ENCODE measurements at regions not wholly inside any gene's neighbourhood (a gene's known extent, or its start where the extent isn't known, plus 50 kb on each side); places are given as distances from the start of the nearest gene placed in this dataset.

DNA sequence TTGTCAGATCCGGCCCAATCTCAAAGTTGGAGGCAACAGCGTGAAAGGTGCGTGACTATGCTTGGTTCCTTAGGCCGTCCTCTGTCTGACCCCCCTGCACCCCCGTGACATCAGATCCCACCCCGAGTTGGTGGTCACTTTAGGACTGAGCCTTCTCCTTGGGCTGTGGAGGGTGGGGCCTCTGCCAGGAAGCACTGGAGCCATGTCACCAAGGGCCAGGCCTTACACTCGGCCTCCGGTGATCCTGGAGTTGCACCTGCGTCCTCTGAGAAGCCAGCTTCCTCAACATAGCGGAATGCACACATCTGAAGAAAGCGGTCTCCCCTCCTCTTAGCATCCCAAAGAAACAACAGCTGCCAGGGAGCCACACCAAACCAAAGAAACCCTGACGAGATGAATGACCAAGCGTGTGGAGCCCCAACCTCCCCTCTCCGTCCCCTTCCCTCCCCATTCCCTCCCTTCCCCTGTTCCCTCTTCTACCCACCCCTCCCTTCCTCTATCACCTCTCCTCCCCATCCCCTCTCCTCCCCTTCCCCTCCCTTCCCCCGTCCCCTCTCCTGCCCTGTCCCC, 182.6 kb downstream of the TTLL2 start:
- DNase-seq (ENCODE audit: extremely low read depth, low read depth, low spot score), result no peak

DNA sequence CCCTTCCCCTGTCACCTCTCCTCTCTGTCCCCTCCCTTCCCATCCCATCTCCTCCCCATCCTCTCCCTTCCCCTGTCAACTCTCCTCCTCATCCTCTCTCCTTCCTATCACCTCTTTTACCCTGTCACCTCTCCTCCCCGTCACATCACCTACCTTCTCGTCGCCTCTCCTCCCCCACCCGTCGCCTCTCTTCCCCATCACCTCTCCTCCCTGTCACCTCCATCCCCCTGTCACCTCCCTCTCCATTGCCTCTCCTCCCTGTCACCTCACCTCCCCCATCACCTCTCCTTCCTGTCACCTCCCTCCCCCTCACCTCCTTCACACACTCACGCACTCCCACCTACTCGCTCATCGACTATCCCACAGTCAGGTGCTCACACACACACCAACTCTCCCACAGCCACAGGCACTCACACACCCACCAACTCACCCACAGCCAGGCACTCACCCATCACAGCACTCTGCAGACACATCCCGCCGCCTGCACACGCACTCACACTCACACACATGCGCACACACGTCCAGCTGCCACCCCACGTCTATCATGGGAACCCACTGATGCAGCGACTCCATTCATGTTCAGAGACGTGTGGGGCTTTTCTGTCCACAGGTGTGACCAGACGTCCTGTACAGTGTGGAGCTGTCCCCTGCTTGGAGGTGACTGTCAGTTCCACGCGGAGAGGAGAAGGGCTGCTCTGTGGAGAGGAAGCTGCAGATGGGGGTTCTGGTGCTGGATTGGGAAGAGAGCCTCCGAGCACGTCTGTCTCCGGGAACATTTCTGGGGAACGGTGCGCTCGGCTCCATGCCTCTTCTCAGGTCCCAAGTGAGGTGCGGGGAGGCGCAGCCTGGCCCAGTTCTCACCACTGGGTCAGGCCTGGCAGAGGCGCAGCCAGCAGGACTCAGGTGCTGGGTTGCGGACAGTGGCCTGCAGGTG, 184.3 kb downstream of the TTLL2 start:
- no peak for DNase-seq (ENCODE audit: extremely low read depth, low read depth, low spot score)

DNA sequence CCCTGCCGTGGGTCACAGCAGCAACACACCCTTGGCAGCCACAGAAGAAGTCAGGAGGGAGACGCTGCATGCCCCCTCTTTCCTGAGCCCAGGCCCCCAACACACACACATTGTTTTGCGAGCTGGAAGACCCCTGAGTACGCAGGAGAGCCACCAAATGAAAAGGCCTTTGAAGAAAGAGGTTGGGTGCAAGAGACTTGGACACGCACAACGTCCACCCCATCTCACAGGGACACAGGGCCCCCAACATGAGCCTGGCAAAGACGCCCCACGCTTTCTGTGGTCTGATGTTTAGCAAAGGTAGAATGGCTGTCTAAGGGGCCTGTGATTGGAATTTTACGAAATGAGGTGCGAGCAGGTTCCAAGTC, 185.0 kb downstream of the TTLL2 start:
- DNase-seq (ENCODE audit: extremely low read depth, low read depth, low spot score), result no peak

DNA sequence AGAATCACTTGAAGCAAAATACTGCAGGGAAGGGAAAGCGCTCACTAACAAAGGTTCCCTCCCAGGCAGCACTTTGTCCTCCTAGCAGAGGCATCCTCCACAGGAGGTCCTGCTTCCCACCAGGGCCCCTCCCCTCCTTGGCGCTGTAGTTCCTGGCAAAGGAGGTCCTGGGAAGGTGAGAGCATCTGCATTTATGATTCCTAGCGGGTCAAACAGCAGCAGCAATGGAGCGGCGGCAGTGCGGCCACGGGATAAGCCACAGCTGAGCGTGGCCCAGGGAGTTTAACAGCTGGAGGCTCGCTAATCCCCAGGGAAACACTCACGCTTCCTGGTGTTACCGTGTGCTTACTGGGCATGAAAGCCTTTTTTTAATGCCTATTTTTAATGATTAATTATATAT, 185.8 kb downstream of the TTLL2 start:
- no peak for DNase-seq (ENCODE audit: extremely low read depth, low read depth, low spot score)

DNA sequence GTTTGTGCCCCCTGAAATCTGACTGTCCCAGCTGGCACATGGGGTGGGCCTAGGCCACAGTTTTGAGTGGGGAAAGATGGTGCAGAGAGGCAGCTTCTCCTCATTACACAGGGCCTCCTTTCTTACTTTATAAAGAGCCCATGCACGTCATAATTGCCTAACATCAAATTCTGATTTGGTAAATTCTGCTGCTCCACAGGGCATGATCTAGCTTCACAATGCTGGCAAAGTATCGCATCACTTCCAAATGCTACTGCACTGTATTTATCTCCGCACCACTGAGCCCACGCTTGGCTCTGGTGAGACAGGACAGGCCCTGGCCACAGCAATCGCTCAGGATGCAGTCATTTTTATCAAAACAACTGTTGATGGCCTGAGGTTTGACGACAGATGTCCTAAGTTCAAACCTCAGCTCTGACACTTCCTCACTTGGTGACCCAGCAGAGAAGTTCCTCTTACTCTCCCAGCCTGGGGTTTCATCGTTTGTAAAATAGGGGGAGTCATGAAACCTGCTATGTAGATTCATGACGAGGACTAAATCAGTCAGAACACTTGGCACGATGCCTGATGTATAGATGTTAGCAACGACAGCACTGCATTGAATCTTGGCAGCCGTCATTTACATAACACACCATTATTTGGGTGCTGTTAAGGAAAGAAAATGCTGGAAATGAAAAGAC, 187.9 kb downstream of the TTLL2 start:
- DNase-seq (ENCODE audit: extremely low read depth, low read depth, low spot score), result no peak

DNA sequence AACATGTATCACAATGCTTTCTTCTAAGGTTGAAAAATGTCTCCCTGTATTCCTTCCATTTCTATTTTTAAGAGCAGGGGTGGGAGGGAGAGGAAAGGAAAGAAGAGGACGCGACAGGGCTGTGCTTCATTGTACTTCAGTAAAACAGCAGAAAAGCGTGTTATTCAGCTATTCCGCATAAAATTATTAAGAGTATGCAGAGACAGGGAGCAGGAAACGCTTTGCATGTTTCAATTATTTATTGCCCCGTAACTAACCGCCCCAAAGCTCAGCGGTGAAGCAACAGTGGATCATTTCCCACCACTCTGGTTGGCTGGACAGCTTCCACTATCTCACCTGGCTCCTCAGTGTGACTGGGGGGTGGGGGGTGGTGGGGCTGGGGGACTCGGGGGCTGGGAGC, 188.9 kb downstream of the TTLL2 start:
- DNase-seq (ENCODE audit: extremely low read depth, low read depth, low spot score), result no peak

DNA sequence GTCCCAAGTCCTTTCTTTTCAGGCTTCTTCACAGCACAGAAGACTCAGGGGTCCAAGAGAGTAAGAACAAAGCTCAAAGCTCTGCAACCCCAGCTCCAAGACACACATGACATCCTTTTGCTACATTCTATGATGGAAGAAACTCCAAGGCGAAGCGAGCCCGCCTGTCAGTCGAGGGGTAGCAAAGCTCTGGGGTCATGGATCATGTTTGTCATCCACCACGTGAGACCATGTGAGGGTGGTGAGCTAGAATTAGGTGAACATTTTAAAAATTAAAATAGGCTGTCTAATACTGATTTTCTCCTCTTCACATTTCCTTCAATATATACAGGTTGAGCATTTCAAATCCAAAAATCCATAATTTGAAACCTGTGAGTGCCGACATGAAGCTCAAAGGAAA, 189.6 kb downstream of the TTLL2 start:
- DNase-seq (ENCODE audit: extremely low read depth, low read depth, low spot score), result no peak

DNA sequence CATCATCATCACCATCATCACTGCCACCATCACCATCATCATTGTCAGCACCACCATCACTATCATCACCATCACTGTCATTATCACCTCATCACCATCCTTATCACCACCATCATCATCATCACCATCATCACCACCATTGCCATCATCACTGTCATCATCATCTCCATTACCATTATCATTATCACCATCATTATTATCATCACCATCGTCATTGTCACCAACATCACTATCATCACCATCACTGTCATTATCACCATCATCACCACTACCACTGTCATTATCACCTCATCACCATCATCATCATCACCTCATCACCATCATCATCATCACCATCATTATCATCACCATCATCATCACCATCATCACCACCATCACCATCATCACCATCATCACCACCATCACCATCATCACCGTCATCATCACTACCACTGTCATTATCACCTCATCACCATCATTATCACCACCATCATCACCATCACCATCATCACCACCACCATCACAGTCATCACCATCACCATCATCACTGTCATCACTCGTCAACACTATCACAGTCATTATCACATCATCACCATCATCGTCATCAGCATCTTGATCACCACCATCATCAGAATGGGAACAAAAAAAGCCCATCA, 191.1 kb downstream of the TTLL2 start:
- DNase-seq (ENCODE audit: extremely low read depth, low read depth, low spot score), result no peak

DNA sequence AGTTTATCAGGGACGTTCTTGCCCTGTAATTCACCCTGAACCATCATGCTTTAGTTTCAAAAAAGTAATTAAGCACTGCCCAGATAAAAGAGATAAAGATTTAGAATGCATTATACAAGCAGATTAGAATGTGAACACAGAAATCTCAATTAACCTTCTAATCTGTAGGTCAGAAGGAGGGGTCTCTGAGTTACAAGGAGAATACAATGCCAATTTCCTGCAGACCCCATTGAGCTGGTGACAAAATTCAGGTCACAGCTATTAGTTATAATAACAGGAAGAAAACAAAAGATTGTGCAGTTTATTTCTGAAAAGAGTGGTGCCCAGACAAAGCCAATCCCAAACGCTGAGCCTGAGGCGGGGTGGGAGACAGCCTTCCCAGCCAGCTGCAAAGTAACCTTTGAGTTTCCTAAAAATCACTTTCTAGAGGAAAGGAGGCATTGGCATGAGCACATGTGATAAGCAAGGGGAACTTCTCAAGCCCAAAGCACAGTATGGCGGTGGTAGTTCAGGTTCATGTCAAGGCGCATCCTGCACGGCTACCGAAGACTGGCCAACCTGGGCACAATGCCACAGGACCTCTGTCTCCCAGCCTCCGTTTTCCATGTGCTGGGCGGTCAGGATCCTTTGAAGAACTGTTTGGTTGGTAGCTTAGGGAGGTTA, 192.5 kb downstream of the TTLL2 start:
- DNase-seq (ENCODE audit: extremely low read depth, low read depth, low spot score), result no peak

DNA sequence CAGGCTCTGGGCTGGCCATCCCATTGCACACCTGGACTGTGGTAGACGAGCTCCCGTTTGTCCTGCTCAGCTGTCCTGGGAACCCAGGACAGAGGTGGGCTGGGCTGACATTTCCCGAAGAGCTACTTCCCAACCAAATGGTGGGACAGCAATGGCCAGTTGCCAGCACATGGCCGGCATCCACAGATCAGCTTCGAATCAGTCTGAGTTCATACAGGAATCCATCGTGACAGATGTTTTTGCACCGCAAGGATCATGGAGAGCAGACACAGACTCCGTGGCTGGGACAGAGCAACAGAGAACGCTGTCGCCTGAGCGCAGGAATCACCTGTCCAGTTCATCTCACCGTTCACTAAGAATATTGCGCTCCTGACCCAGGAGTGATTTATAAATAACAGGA, 198.5 kb downstream of the TTLL2 start:
- no peak for DNase-seq (ENCODE audit: extremely low read depth, low read depth, low spot score)

DNA sequence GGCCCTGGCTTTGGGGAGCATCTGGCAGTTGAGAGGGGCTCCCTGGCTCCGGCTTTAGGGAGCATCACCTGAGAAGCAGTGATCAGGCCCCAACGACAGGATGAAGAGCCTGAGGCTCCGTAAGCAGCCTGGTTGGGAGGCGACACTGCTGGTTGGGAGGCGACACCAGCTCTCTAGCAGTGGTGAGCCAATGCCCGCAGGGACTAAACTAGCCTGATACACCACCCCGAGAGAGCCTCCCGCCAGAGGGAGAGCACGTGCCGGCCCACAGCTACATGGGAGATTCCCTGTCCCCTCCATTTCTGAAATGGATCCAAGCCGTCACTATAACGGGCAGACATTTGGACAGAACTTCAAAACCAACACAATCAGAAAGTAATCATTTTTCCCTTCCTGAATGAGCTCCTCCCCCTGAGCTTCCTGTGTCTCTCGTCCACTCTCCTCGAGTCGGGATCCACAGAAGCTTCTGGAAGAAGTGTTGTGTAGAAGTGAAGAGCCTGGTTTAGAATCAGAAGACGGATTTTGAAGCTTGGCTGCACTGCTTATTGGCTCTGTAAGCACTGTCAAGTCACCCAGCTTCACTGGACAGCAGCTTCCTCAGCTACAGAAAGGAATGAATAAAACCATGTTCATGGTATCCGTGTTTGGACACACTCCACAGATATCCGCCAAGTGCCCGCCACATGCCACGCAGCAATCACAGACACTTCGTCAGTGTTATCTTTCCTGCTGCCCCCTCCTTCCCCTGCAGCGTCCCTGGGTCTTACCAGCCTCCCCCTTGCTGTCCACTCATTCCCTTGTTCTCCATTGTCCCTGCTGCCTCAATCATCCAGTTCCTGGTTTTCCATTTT, 199.6 kb downstream of the TTLL2 start:
- DNase-seq (ENCODE audit: extremely low read depth, low read depth, low spot score), result no peak

DNA sequence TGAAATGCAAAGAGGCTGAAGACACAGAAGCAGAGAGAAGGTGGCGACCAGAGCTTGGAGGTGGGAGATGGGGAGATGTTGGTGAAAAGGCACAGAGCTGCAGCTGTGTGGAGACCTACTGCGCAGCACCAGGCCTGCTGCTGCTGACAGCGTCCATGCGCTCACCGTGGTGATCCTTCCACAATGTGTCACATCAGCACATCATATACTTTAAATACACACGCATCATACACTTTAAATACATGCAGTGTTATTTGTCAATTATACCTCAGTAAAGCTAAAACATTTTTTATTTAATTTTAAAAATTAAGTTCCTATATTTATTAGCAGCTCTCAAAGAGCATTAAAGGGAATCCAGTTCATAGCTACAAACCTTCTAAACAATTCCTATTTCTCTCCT, 200.9 kb downstream of the TTLL2 start:
- DNase-seq (ENCODE audit: extremely low read depth, low read depth, low spot score), result no peak

DNA sequence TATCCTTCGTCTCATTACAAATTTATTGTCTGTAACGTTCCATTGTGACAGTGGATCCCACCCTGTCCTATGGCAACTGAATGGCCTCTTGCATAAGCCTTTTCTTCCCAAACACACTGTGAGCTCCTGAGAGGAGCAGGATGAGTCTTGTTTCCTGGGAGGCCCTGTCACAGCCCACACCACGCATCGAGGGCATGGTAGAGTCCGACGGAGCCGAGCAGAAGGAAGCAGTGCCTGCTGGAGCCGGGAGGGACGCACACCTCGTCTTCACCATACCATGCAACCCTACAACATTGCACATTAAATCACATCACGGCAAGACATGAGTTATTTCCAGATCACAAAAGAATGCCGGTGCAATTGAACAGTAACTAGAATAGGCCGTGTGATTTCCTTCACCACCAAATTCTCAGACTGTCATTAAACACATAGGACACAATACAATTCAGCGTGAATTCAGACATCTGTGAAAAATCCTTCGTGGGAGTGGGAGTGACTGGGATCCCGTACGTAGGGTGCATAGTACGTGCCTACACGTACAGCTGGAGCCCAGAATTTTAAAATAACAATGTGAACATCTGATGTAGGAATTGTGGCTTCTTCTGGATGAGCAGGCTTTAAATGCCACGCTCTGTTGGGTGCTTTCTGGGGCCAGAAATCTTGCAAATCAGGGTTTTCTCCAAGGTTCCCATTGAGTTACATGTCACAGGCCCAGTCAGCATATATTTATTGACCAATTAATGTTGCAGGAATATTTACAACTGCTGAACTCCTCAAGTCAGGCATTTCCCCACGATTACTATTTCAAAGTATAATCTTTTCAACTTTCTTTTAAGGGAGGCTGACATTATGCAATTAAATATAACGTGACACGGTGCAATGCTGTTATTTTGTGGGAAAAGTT, 201.8 kb downstream of the TTLL2 start:
- DNase-seq (ENCODE audit: extremely low read depth, low read depth, low spot score), result no peak

DNA sequence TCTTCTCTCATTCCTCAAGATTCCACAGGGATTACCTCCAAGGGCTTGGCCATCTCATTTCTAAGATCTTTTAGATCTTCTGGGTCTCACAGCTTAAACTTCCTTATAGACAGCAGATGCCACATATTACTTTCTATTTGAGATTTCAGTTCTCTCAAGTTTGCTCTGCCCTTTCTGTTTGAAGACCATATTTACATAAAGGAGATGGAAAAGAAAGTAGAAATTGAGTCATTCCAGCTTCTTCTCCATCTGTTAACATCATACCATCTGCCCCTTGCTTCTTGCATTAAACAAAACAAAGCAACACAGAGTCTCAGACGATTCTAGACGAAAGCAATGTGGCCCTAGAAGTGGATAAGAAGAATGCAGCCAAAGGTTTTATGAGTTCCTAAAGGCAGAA, 203.4 kb downstream of the TTLL2 start:
- no peak for DNase-seq (ENCODE audit: extremely low read depth, low read depth, low spot score)

DNA sequence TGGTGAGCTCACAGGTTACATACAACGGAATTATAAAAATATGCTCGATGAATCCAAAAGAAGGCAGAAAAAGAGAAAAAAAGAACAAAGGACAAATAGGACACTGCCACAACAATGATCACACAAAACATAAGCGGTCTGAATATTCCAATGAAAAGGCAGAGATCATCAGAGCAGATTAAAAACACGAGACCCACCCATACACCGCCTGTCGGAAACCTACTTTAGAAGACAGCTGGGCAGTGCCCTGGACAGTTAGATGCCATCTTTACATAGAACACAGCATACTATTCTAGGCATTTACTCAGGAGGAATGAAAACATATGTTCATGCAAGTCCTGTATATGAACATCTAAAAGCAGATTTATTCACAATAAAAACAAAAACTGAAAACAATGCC, 204.1 kb downstream of the TTLL2 start:
- no peak for DNase-seq (ENCODE audit: extremely low read depth, low read depth, low spot score)

DNA sequence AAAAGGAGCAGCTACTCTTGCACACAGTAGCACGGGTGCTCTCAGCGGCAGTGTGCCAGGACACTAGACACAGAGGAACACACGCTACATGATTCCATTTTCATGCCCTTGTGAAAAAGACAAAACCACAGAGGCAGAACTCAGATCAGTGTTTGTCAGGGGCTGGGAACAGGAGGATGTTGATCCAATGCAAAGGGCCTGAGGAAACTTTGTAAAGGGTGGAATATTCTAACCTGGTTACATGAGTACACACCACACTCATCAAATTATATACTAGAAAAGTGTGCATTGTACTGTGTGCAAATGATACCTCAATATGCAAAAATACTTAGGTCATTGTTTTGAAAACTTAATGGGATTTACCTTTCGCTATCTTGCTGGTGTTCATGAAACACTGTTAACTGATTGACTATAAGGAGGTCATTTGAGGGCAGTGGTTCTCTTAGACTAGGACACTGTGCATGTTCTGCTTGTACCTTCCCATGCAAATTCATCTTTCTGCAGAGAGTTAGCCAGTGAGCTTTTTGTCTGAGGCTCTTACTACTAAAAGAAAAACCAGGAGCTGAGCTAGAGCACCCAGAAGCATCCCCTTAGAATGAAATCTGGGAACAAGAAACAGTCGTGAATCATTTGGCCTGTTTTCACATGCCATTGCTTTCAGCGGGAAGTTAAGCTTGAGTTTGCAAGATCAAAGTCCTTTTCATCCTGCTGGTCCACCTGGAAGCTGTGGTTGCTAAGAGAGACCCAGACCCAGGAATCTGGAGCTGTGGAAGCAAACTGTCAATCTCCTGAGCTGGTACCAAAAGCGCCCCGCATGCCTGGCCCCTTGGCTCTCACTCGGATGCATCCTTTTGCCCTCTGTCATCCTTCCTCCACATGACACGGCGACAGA, 204.8 kb downstream of the TTLL2 start:
- no peak for DNase-seq (ENCODE audit: extremely low read depth, low read depth, low spot score)

DNA sequence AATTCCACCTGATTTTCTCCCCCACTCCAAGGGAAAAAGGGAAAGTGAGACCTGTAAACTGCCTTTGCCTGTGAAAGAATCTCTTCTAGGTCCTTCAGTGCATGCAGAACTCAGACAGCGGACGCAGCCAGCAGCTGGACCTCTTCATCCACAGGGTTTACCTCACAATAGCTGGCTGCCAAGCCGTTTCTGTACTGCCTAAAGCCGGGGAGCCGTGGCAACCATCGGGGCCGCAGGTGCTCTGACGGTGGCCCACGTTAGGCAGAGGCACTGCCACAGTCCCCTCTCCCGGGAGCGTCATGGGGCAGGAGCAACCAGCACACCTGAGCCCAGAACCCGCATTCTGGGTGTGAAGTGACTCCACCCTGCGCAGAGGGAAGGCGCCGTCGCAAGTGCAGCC, 206.1 kb downstream of the TTLL2 start:
- no peak for DNase-seq (ENCODE audit: extremely low read depth, low read depth, low spot score)

Measured in glomerular endothelial cell (primary cell).